Body of pancreas (tissue), 4 donors: ENCODE measurements at regions not wholly inside any gene's neighbourhood (a gene's known extent, or its start where the extent isn't known, plus 50 kb on each side); places are given as distances from the start of the nearest gene placed in this dataset.

Source experiments
- CTCF ChIP-seq, 7 experiments: fragments of 450-650 bp in 4 of 7; fragments of 200-600 bp in 3 of 7; sonication (generic) in 3 of 7; IDR thresholded peaks; one replicate each; pipeline ENCODE4 v1.5.1; 2016 to 2019; ENCODE audit warnings: antibody characterized with exemption in 7 of 7
- POLR2A ChIP-seq, 3 donors: fragments of 450-650 bp; IDR thresholded peaks; one replicate each; pipeline ENCODE4 v1.6.1; 2016; ENCODE audit warnings: antibody characterized with exemption in 3 of 3, mild to moderate bottlenecking in 2 of 3

- TF ChIP-seq CTCF (IDR thresholded peaks at IDR 0.05) (no peak), POLR2A (IDR thresholded peaks at IDR 0.05) (no peak)
These were observed 91.2 kb upstream of the SIRPG start for GRCh38 chr20:1748777-1749176.
